Upper lobe of right lung (tissue), 1 donor: ENCODE measurements at regions not wholly inside any gene's neighbourhood (a gene's known extent, or its start where the extent isn't known, plus 50 kb on each side); places are given as distances from the start of the nearest gene placed in this dataset.

Experiments used
- ATAC-seq: fragments of 200-7000 bp; cut with Tn5 transposase; one replicate; pipeline ENCODE4 v1.9.1; 2020; ENCODE audit warnings: mild to moderate bottlenecking, moderate library complexity
- DNase-seq: peaks from one replicate; pipeline ENCODE4 v3.0.0-alpha.2; 2020
- H3K27ac ChIP-seq: fragments of 200-600 bp; one replicate; pipeline ENCODE4 v1.8.0; 2022
- H3K27me3 ChIP-seq: fragments of 200-600 bp; one replicate; pipeline ENCODE4 v1.8.0; 2022; ENCODE audit warnings: mild to moderate bottlenecking
- H3K36me3 ChIP-seq: fragments of 200-600 bp; one replicate; pipeline ENCODE4 v1.8.0; 2022
- H3K4me1 ChIP-seq: fragments of 200-600 bp; one replicate; pipeline ENCODE4 v1.8.0; 2022
- H3K4me3 ChIP-seq: fragments of 200-600 bp; one replicate; pipeline ENCODE4 v1.8.0; 2022; ENCODE audit warnings: mild to moderate bottlenecking
- H3K9me3 ChIP-seq: fragments of 200-600 bp; one replicate; pipeline ENCODE4 v1.8.0; 2022
- CTCF ChIP-seq: fragments of 200-600 bp; IDR thresholded peaks from one replicate; pipeline ENCODE4 v1.8.0; 2022; ENCODE audit warnings: antibody characterized with exemption
- intact Hi-C: fragments of 100-400 bp; cut with DNase I; formaldehyde crosslinking; loops from one replicate; pipeline ENCODE4 v1.11.0; 2022
- donor health status: DM: no; HTN: yes; CAD: no; lungs with severe emphysema.

GRCh38 chr6:140985679-140986275 lies 1146.9 kb upstream of the GJE1 start:
- intact Hi-C loops, result no loop called here
- TF ChIP-seq CTCF, result no peak
- no peak for ATAC-seq
- H3K27ac ChIP-seq, result no peak overlapping the region
- H3K4me3 ChIP-seq, result no peak overlapping the region
- H3K27me3 ChIP-seq, result no peaks in the 10 kb centered on the region
- H3K4me1 ChIP-seq, result no peaks in the 10 kb centered on the region
- no peaks in the 10 kb centered on the region for H3K9me3 ChIP-seq
- DNase-seq, result no peak
- no peaks in the 10 kb centered on the region for H3K36me3 ChIP-seq

GRCh38 chr6:140980265-140980887 lies 1152.3 kb upstream of the GJE1 start:
- intact Hi-C loops, result no loop called here
- TF ChIP-seq CTCF, result no peak
- Histone ChIP-seq H3K4me1 (peaks cover 3% of the 10 kb centered on the region), H3K36me3 (no peaks in the 10 kb centered on the region), H3K27ac (peak overlapping the region; percentile 24), H3K9me3 (no peaks in the 10 kb centered on the region), H3K4me3 (no peak overlapping the region), H3K27me3 (no peaks in the 10 kb centered on the region)
- no peak for ATAC-seq
- no peak for DNase-seq

GRCh38 chr6:140979642-140980091 lies 1153.1 kb upstream of the GJE1 start:
- no peak for DNase-seq
- Histone ChIP-seq H3K4me1 (peaks cover 3% of the 10 kb centered on the region), H3K27ac (peak overlapping the region; percentile 24), H3K9me3 (no peaks in the 10 kb centered on the region), H3K4me3 (no peak overlapping the region), H3K36me3 (no peaks in the 10 kb centered on the region), H3K27me3 (no peaks in the 10 kb centered on the region)
- ATAC-seq, result peak; percentile 88
- intact Hi-C loops, result no loop called here
- TF ChIP-seq CTCF, result no peak

- intact Hi-C loops, result no loop called here
- ATAC-seq, result no peak
- Histone ChIP-seq H3K9me3 (no peaks in the 10 kb centered on the region), H3K27ac (no peak overlapping the region), H3K27me3 (no peaks in the 10 kb centered on the region), H3K4me1 (peaks cover 3% of the 10 kb centered on the region), H3K4me3 (no peak overlapping the region), H3K36me3 (no peaks in the 10 kb centered on the region)
- no peak for DNase-seq
- no peak for TF ChIP-seq CTCF
Observed at GRCh38 chr6:140977403-140977802, 1155.3 kb upstream of the GJE1 start.

- ATAC-seq (no peak), DNase-seq (no peak)
- no peaks in the 10 kb centered on the region for H3K36me3 ChIP-seq
- no peaks in the 10 kb centered on the region for H3K27me3 ChIP-seq
- intact Hi-C loops, result no loop called here
- H3K9me3 ChIP-seq, result no peaks in the 10 kb centered on the region
- no peak overlapping the region for H3K27ac ChIP-seq
- peaks cover 3% of the 10 kb centered on the region for H3K4me1 ChIP-seq
- H3K4me3 ChIP-seq, result no peak overlapping the region
- no peak for TF ChIP-seq CTCF
Observed at GRCh38 chr6:140976806-140977205, 1155.9 kb upstream of the GJE1 start.
